ENCODE measurements at regions not wholly inside any gene's neighbourhood (a gene's known extent, or its start where the extent isn't known, plus 50 kb on each side); places are given as distances from the start of the nearest gene placed in this dataset.

DNA sequence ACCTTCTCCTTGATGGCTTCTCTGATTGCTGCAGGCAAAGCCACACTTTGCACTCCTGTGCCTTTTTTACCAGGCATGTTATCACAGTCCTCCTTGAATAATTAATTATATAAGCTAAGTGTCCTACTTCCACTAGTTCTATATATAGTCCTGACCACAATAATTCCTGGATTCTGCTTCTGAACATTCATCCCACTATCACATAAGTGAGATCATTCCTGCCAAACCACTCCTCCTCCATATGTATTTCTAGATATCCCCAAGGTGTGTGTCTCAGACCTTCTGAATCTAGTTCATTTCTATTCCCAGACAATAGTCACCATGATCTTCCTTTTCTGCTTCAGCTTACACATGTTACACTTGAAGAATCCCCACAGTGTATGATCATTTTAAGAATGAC, 1237.5 kb upstream of the MAP3K7 start:
- no peaks in the 10 kb centered on the region for H3K36me3 ChIP-seq (ENCODE audit: insufficient read depth, low read length)
- no peak overlapping the region for H2AFZ ChIP-seq (ENCODE audit: low read depth, low read length)
- H3K79me2 ChIP-seq (replicated peaks; ENCODE audit: insufficient read depth, low read length) = no peaks in the 10 kb centered on the region
- no peaks in the 10 kb centered on the region for H3K9me3 ChIP-seq (ENCODE audit: low read length)
- H3K4me2 ChIP-seq (ENCODE audit: low read length) = no peak overlapping the region
- H3K4me3 ChIP-seq (ENCODE audit: low read length) = no peak overlapping the region
- no peaks in the 10 kb centered on the region for H3K9me2 ChIP-seq (ENCODE audit: insufficient read depth, low read length)
- no peaks in the 10 kb centered on the region for H4K20me1 ChIP-seq (ENCODE audit: insufficient read depth)
- H3K27me3 ChIP-seq (ENCODE audit: insufficient read depth, low read depth, low read length) = no peaks in the 10 kb centered on the region
- no peak overlapping the region for H3K27ac ChIP-seq (ENCODE audit: low read length)
- no peak overlapping the region for H3K9ac ChIP-seq (ENCODE audit: low read length)
- TF ChIP-seq EZH2 (IDR thresholded peaks at IDR 0.05; ENCODE audit: borderline replicate concordance, insufficient read depth, low read length, poor library complexity, severe bottlenecking) = no peak
- TF ChIP-seq, protein P1, sequence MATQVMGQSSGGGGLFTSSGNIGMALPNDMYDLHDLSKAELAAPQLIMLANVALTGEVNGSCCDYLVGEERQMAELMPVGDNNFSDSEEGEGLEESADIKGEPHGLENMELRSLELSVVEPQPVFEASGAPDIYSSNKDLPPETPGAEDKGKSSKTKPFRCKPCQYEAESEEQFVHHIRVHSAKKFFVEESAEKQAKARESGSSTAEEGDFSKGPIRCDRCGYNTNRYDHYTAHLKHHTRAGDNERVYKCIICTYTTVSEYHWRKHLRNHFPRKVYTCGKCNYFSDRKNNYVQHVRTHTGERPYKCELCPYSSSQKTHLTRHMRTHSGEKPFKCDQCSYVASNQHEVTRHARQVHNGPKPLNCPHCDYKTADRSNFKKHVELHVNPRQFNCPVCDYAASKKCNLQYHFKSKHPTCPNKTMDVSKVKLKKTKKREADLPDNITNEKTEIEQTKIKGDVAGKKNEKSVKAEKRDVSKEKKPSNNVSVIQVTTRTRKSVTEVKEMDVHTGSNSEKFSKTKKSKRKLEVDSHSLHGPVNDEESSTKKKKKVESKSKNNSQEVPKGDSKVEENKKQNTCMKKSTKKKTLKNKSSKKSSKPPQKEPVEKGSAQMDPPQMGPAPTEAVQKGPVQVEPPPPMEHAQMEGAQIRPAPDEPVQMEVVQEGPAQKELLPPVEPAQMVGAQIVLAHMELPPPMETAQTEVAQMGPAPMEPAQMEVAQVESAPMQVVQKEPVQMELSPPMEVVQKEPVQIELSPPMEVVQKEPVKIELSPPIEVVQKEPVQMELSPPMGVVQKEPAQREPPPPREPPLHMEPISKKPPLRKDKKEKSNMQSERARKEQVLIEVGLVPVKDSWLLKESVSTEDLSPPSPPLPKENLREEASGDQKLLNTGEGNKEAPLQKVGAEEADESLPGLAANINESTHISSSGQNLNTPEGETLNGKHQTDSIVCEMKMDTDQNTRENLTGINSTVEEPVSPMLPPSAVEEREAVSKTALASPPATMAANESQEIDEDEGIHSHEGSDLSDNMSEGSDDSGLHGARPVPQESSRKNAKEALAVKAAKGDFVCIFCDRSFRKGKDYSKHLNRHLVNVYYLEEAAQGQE (IDR thresholded peaks at IDR 0.05; ENCODE audit: borderline replicate concordance) = no peak
- TF ChIP-seq RAD21 (conservative IDR thresholded peaks at IDR 0.05) = no peak
- no peak for TF ChIP-seq MXI1 (conservative IDR thresholded peaks at IDR 0.05; ENCODE audit: poor library complexity, severe bottlenecking)
- TF ChIP-seq TAF1 (IDR thresholded peaks at IDR 0.05; ENCODE audit: low read depth) = no peak
- no peak for TF ChIP-seq SMC3 (conservative IDR thresholded peaks at IDR 0.05; ENCODE audit: poor library complexity)
- TF ChIP-seq POLR2AphosphoS5 (IDR thresholded peaks at IDR 0.05) = no peak
- TF ChIP-seq EP300 (conservative IDR thresholded peaks at IDR 0.05; ENCODE audit: poor library complexity, severe bottlenecking) = no peak
- TF ChIP-seq, protein P2, sequence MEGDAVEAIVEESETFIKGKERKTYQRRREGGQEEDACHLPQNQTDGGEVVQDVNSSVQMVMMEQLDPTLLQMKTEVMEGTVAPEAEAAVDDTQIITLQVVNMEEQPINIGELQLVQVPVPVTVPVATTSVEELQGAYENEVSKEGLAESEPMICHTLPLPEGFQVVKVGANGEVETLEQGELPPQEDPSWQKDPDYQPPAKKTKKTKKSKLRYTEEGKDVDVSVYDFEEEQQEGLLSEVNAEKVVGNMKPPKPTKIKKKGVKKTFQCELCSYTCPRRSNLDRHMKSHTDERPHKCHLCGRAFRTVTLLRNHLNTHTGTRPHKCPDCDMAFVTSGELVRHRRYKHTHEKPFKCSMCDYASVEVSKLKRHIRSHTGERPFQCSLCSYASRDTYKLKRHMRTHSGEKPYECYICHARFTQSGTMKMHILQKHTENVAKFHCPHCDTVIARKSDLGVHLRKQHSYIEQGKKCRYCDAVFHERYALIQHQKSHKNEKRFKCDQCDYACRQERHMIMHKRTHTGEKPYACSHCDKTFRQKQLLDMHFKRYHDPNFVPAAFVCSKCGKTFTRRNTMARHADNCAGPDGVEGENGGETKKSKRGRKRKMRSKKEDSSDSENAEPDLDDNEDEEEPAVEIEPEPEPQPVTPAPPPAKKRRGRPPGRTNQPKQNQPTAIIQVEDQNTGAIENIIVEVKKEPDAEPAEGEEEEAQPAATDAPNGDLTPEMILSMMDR (IDR thresholded peaks at IDR 0.05; ENCODE audit: poor library complexity, severe bottlenecking) = no peak
- H3F3A ChIP-seq (ENCODE audit: insufficient read depth, low read length, poor library complexity, severe bottlenecking) = no peaks in the 10 kb centered on the region

DNA sequence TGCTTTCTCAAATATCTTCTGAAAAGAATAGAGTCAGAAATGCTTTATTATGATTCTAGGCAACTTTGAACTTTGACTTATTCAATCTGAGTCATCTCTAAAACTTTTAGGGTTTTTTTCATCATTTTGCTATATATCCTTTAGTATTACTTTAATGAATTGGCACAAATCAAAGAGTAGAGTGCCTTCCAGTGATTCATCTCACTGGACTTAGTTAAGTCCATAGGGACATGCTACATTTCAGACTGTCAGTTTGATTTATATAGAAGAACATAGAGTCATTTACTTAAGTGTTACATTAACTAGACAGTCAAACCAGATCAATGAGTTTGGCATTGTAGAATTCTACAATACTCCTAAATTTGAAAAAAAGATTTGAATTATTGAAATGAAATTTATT, 1235.7 kb upstream of the MAP3K7 start:
- Histone ChIP-seq H3K79me2 (replicated peaks; ENCODE audit: insufficient read depth, low read length) (no peaks in the 10 kb centered on the region), H3K36me3 (ENCODE audit: insufficient read depth, low read length) (no peaks in the 10 kb centered on the region), H3K27ac (ENCODE audit: low read length) (no peak overlapping the region), H3K9me3 (ENCODE audit: low read length) (no peaks in the 10 kb centered on the region), H3K27me3 (ENCODE audit: insufficient read depth, low read depth, low read length) (no peaks in the 10 kb centered on the region), H3K4me3 (ENCODE audit: low read length) (no peak overlapping the region), H3K4me2 (ENCODE audit: low read length) (no peak overlapping the region), H4K20me1 (ENCODE audit: insufficient read depth) (no peaks in the 10 kb centered on the region), H3F3A (ENCODE audit: insufficient read depth, low read length, poor library complexity, severe bottlenecking) (no peaks in the 10 kb centered on the region), H3K9ac (ENCODE audit: low read length) (no peak overlapping the region), H2AFZ (ENCODE audit: low read depth, low read length) (no peak overlapping the region), H3K9me2 (ENCODE audit: insufficient read depth, low read length) (no peaks in the 10 kb centered on the region)
- TF ChIP-seq MXI1 (conservative IDR thresholded peaks at IDR 0.05; ENCODE audit: poor library complexity, severe bottlenecking) = no peak
- no peak for TF ChIP-seq EP300 (conservative IDR thresholded peaks at IDR 0.05; ENCODE audit: poor library complexity, severe bottlenecking)
- no peak for TF ChIP-seq EZH2 (IDR thresholded peaks at IDR 0.05; ENCODE audit: borderline replicate concordance, insufficient read depth, low read length, poor library complexity, severe bottlenecking)
- TF ChIP-seq SMC3 (conservative IDR thresholded peaks at IDR 0.05; ENCODE audit: poor library complexity) = no peak
- TF ChIP-seq RAD21 (conservative IDR thresholded peaks at IDR 0.05) = no peak
- TF ChIP-seq, protein P1 (IDR thresholded peaks at IDR 0.05; ENCODE audit: borderline replicate concordance) = no peak
